Caco-2 (cell line): ENCODE measurements at regions not wholly inside any gene's neighbourhood (a gene's known extent, or its start where the extent isn't known, plus 50 kb on each side); places are given as distances from the start of the nearest gene placed in this dataset.

Experiments
- BruUV-seq: library from RNA; stranded (reverse); fragments of 400-500 nt; replicated peaks from 2 replicates; lab custom pipeline; 2021; lab: Mats Ljungman, UMichigan
- CTCF ChIA-PET: fragments of 300-600 bp; sonication (Branson Sonifier 250); formaldehyde crosslinking; loops from one replicate; lab custom pipeline; 2022; ENCODE audit warnings: antibody characterized with exemption; lab: Charles Lee
- POLR2A ChIA-PET: fragments of 300-600 bp; sonication (Branson Sonifier 250); formaldehyde crosslinking; loops from one replicate; lab custom pipeline; 2022; ENCODE audit warnings: antibody characterized with exemption; lab: Charles Lee
- DNase-seq, 2 experiments: peaks; one replicate each; pipeline versions ENCODE4 v3.0.0 to v3.0.0-alpha.2; 2020 to 2022
- H3K27me3 ChIP-seq: replicated peaks from 2 replicates; pipeline ENCODE4 v1.6.0; 2011; ENCODE audit warnings: low read length; ENCODE audit not compliant: control insufficient read depth, insufficient read depth
- H3K36me3 ChIP-seq: 2 replicates; pipeline ENCODE4 v1.5.1; 2011; ENCODE audit warnings: low read length; ENCODE audit not compliant: control insufficient read depth, insufficient read depth
- H3K4me1 ChIP-seq: fragments of 250-450 bp; sonication (Bioruptor Pico); 2 replicates; pipeline ENCODE4 v1.5.1; 2020; ENCODE audit warnings: mild to moderate bottlenecking
- H3K4me3 ChIP-seq: 2 replicates; pipeline ENCODE4 v1.5.1; 2011; ENCODE audit warnings: low read depth, mild to moderate bottlenecking, control low read depth, low read length
- H3K9me3 ChIP-seq: fragments of 250-450 bp; sonication (Bioruptor Pico); 2 replicates; pipeline ENCODE4 v1.5.1; 2020; ENCODE audit warnings: mild to moderate bottlenecking, moderate library complexity
- H3K27ac Mint-ChIP-seq: one replicate; pipeline ENCODE4 v1.8.0; 2022; ENCODE audit warnings: mixed read lengths; ENCODE audit not compliant: unreplicated experiment
- H3K27me3 Mint-ChIP-seq: one replicate; pipeline ENCODE4 v1.8.0; 2022; ENCODE audit warnings: mixed read lengths; ENCODE audit not compliant: insufficient read depth, unreplicated experiment
- H3K36me3 Mint-ChIP-seq: one replicate; pipeline ENCODE4 v1.8.0; 2022; ENCODE audit warnings: mild to moderate bottlenecking, mixed read lengths; ENCODE audit not compliant: insufficient read depth, unreplicated experiment
- H3K4me1 Mint-ChIP-seq: one replicate; pipeline ENCODE4 v1.8.0; 2022; ENCODE audit warnings: low read depth, mixed read lengths; ENCODE audit not compliant: unreplicated experiment
- H3K4me3 Mint-ChIP-seq: one replicate; pipeline ENCODE4 v1.8.0; 2022; ENCODE audit warnings: mild to moderate bottlenecking, moderate library complexity, mixed read lengths; ENCODE audit not compliant: unreplicated experiment
- H3K9me3 Mint-ChIP-seq: one replicate; pipeline ENCODE4 v1.8.0; 2022; ENCODE audit warnings: mixed read lengths; ENCODE audit not compliant: unreplicated experiment
- CTCF ChIP-seq, 2 experiments: fragments of 200-600 bp in 1 of 2; IDR thresholded peaks; 1 replicate in 1 of 2; 2 replicates in 1 of 2; pipeline versions ENCODE4 v1.5.1 to v1.8.0; 2011 to 2022; ENCODE audit warnings: antibody characterized with exemption in 1 of 2, control low read depth in 1 of 2, inconsistent platforms in 1 of 2, low read depth in 1 of 2, low read length in 1 of 2, mild to moderate bottlenecking in 1 of 2, moderate library complexity in 1 of 2; ENCODE audit not compliant: insufficient read depth in 1 of 2, severe bottlenecking in 1 of 2, unreplicated experiment in 1 of 2
- intact Hi-C: fragments of 100-400 bp; cut with micrococcal nuclease; formaldehyde crosslinking; loops from one replicate; pipeline ENCODE4 v1.10.0; 2022; ENCODE audit not compliant: unreplicated experiment

- no peaks in the 10 kb centered on the region for H3K36me3 Mint-ChIP-seq
- H3K4me1 ChIP-seq, result no peaks in the 10 kb centered on the region
- POLR2A ChIA-PET, result no interaction called here
- no peaks in the 10 kb centered on the region for H3K4me1 Mint-ChIP-seq
- no peak overlapping the region for H3K4me3 ChIP-seq
- H3K27ac Mint-ChIP-seq, result no peak overlapping the region
- no peaks in the 10 kb centered on the region for H3K27me3 ChIP-seq
- TF ChIP-seq CTCF (IDR thresholded peaks at IDR 0.05; ENCODE audit: insufficient read depth in 1 of 2, low read depth in 1 of 2, low read length in 1 of 2, severe bottlenecking in 1 of 2, unreplicated experiment in 1 of 2), result no peak
- H3K9me3 Mint-ChIP-seq, result no peaks in the 10 kb centered on the region
- H3K4me3 Mint-ChIP-seq, result no peak overlapping the region
- no peaks in the 10 kb centered on the region for H3K36me3 ChIP-seq
- H3K27me3 Mint-ChIP-seq, result peaks cover 4% of the 10 kb centered on the region
- CTCF ChIA-PET, result no interaction called here
- DNase-seq, result no peak
- intact Hi-C loops, result loop anchor here (5.0 kb wide), 1 partner anchor 502 kb away; no protein-coding TSS in a partner anchor
- BruUV-seq, result no TSS peak
- no peaks in the 10 kb centered on the region for H3K9me3 ChIP-seq
Observed at GRCh38 chr3:5809586-5810246, 622.2 kb downstream of the EDEM1 start.

GRCh38 chr3:5811016-5811415 lies 623.5 kb downstream of the EDEM1 start:
- CTCF ChIA-PET, result no interaction called here
- Histone ChIP-seq H3K36me3 (no peaks in the 10 kb centered on the region), H3K4me1 (no peaks in the 10 kb centered on the region), H3K9me3 (no peaks in the 10 kb centered on the region), H3K4me3 (no peak overlapping the region), H3K27me3 (no peaks in the 10 kb centered on the region)
- peaks cover 4% of the 10 kb centered on the region for H3K27me3 Mint-ChIP-seq
- H3K4me1 Mint-ChIP-seq, result no peaks in the 10 kb centered on the region
- H3K27ac Mint-ChIP-seq, result no peak overlapping the region
- POLR2A ChIA-PET, result no interaction called here
- BruUV-seq, result no TSS peak
- H3K4me3 Mint-ChIP-seq, result no peak overlapping the region
- H3K9me3 Mint-ChIP-seq, result no peaks in the 10 kb centered on the region
- no peak for DNase-seq
- no peak for TF ChIP-seq CTCF (IDR thresholded peaks at IDR 0.05; ENCODE audit: insufficient read depth in 1 of 2, low read depth in 1 of 2, low read length in 1 of 2, severe bottlenecking in 1 of 2, unreplicated experiment in 1 of 2)
- intact Hi-C loops, result no loop called here
- H3K36me3 Mint-ChIP-seq, result no peaks in the 10 kb centered on the region

- no peak overlapping the region for H3K4me3 Mint-ChIP-seq
- peaks cover 4% of the 10 kb centered on the region for H3K27me3 Mint-ChIP-seq
- H3K4me3 ChIP-seq, result no peak overlapping the region
- H3K4me1 Mint-ChIP-seq, result no peaks in the 10 kb centered on the region
- BruUV-seq, result no TSS peak
- H3K36me3 Mint-ChIP-seq, result no peaks in the 10 kb centered on the region
- no peaks in the 10 kb centered on the region for H3K36me3 ChIP-seq
- H3K27ac Mint-ChIP-seq, result no peak overlapping the region
- no peaks in the 10 kb centered on the region for H3K27me3 ChIP-seq
- no peaks in the 10 kb centered on the region for H3K4me1 ChIP-seq
- no peak for DNase-seq
- ChIA-PET POLR2A (no interaction called here), CTCF (no interaction called here)
- H3K9me3 Mint-ChIP-seq, result no peaks in the 10 kb centered on the region
- intact Hi-C loops, result no loop called here
- no peaks in the 10 kb centered on the region for H3K9me3 ChIP-seq
- TF ChIP-seq CTCF (IDR thresholded peaks at IDR 0.05; ENCODE audit: insufficient read depth in 1 of 2, low read depth in 1 of 2, low read length in 1 of 2, severe bottlenecking in 1 of 2, unreplicated experiment in 1 of 2), result no peak
Observed at GRCh38 chr3:5813521-5813920, 626.0 kb downstream of the EDEM1 start.
